HG02759 (cell line): ENCODE measurements at regions not wholly inside any gene's neighbourhood (a gene's known extent, or its start where the extent isn't known, plus 50 kb on each side); places are given as distances from the start of the nearest gene placed in this dataset.

ENCODE experiments used
- ATAC-seq: cut with Tn5 transposase; IDR thresholded peaks from one replicate; pipeline ENCODE4 v1.9.1; 2021; ENCODE audit warnings: mild to moderate bottlenecking, moderate library complexity; ENCODE audit not compliant: unreplicated experiment

- no peak for ATAC-seq
Observed at GRCh38 chr14:44788612-44789011, 173.1 kb downstream of the KLHL28 start.

- ATAC-seq: no peak
Observed at GRCh38 chr14:44785096-44785495, 176.7 kb downstream of the KLHL28 start.

GRCh38 chr14:44783901-44784300, 177.8 kb downstream of the KLHL28 start:
- ATAC-seq: no peak

- no peak for ATAC-seq
Observed at GRCh38 chr14:44782775-44783238, 178.9 kb downstream of the KLHL28 start.

- no peak for ATAC-seq
Observed at GRCh38 chr14:44780989-44781388, 180.8 kb downstream of the KLHL28 start.

- peak; percentile 71 for ATAC-seq
Observed at GRCh38 chr14:44778604-44779003, 183.1 kb downstream of the KLHL28 start.

GRCh38 chr14:44777584-44777983, 184.2 kb downstream of the KLHL28 start:
- no peak for ATAC-seq

- ATAC-seq: no peak
Observed at GRCh38 chr14:44775248-44775647, 186.5 kb downstream of the KLHL28 start.

- ATAC-seq: no peak
Observed at GRCh38 chr14:44774396-44774795, 187.4 kb downstream of the KLHL28 start.

GRCh38 chr14:44771496-44771895, 190.3 kb downstream of the KLHL28 start:
- no peak for ATAC-seq

GRCh38 chr14:44770201-44770600, 191.5 kb downstream of the KLHL28 start:
- ATAC-seq: no peak

GRCh38 chr14:44768935-44769334, 192.8 kb downstream of the KLHL28 start:
- ATAC-seq: no peak

- no peak for ATAC-seq
Observed at GRCh38 chr14:44767646-44768173, 194.0 kb downstream of the KLHL28 start.

- no peak for ATAC-seq
Observed at GRCh38 chr14:44766285-44766684, 195.5 kb downstream of the KLHL28 start.

GRCh38 chr14:44763356-44763755, 198.4 kb downstream of the KLHL28 start:
- ATAC-seq: no peak

- no peak for ATAC-seq
Observed at GRCh38 chr14:44759277-44759676, 202.5 kb downstream of the KLHL28 start.

GRCh38 chr14:44756554-44756953, 205.2 kb downstream of the KLHL28 start:
- no peak for ATAC-seq

GRCh38 chr14:44745371-44745770, 216.4 kb downstream of the KLHL28 start:
- no peak for ATAC-seq

- ATAC-seq: no peak
Observed at GRCh38 chr14:44742202-44742601, 219.5 kb downstream of the KLHL28 start.

GRCh38 chr14:44741431-44741830, 220.3 kb downstream of the KLHL28 start:
- ATAC-seq: no peak

GRCh38 chr14:44736326-44736725, 225.4 kb downstream of the KLHL28 start:
- ATAC-seq: no peak

GRCh38 chr14:44732144-44732543, 225.1 kb upstream of the FSCB start:
- no peak for ATAC-seq

GRCh38 chr14:44730860-44731259, 223.8 kb upstream of the FSCB start:
- no peak for ATAC-seq
